Prostate gland (tissue), 2 donors: ENCODE measurements at regions not wholly inside any gene's neighbourhood (a gene's known extent, or its start where the extent isn't known, plus 50 kb on each side); places are given as distances from the start of the nearest gene placed in this dataset.

Experiments used
- DNase-seq: peaks from one replicate; pipeline ENCODE4 v3.0.0-alpha.2; 2019; ENCODE audit warnings: low spot score
- H3K27ac ChIP-seq, 2 donors: fragments of 200-600 bp; sonication (generic); 2 replicates each; pipeline ENCODE4 v1.5.1; 2017 to 2019
- H3K27me3 ChIP-seq: fragments of 200-600 bp; sonication (generic); replicated peaks from 2 replicates; pipeline ENCODE4 v1.5.1; 2019; ENCODE audit not compliant: insufficient read depth
- H3K36me3 ChIP-seq, 2 donors: fragments of 200-600 bp; sonication (generic); 1 replicate in 1 of 2; 2 replicates in 1 of 2; pipeline versions ENCODE4 v1.5.1 to v1.8.1; 2017 to 2019
- H3K4me1 ChIP-seq: fragments of 200-600 bp; sonication (generic); replicated peaks from 2 replicates; pipeline ENCODE4 v1.5.1; 2019
- H3K4me3 ChIP-seq, 2 donors: fragments of 200-600 bp; sonication (generic); 2 replicates each; pipeline ENCODE4 v1.5.1; 2017 to 2019
- H3K9me3 ChIP-seq: fragments of 200-600 bp; sonication (generic); 2 replicates; pipeline ENCODE4 v1.5.1; 2017
- CTCF ChIP-seq, 4 experiments: fragments of 200-600 bp in 2 of 4; fragments of 450-650 bp in 2 of 4; sonication (generic) in 2 of 4; IDR thresholded peaks; 1 replicate in 3 of 4; 2 replicates in 1 of 4; pipeline ENCODE4 v1.5.1; 2016 to 2019; ENCODE audit warnings: antibody characterized with exemption in 4 of 4, mild to moderate bottlenecking in 2 of 4, moderate library complexity in 2 of 4
- POLR2A ChIP-seq: fragments of 450-650 bp; IDR thresholded peaks from one replicate; pipeline ENCODE4 v1.6.1; 2016; ENCODE audit warnings: antibody characterized with exemption, mild to moderate bottlenecking
- POLR2AphosphoS5 ChIP-seq: sonication (generic); formaldehyde crosslinking; IDR thresholded peaks from one replicate; pipeline ENCODE4 v1.6.1; 2017; ENCODE audit warnings: antibody characterized with exemption
- WGBS: methylation state at CpG from one replicate; pipeline ENCODE4 v1.1.5; 2018; 5-methylcytosine and 5-hydroxymethylcytosine counted together
- intact Hi-C: fragments of 100-400 bp; cut with DNase I; formaldehyde crosslinking; loops from one replicate; pipeline ENCODE4 v1.14.2; 2022

DNA sequence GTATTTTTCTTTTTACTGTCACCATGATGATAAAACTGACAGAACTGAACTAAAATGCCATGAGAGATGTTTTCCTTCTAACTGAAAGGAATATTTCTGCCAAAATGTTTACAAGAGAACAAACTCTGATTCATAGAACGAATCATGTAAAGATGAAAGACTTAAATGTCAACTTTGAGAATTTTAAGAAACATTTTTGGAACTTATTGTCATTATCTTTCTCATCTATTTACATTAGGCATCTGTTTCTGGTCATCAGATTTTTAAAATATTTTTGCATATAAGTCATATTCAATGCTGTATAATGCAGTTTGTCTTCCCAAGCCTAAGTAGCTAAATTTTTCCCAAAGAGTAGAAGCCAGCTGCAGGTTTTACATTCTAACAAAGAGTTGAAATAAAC is 358.5 kb downstream of the TFEC start:
- intact Hi-C loops, result loop anchor here (10.0 kb wide), 2 partner anchors 1257 to 1587 kb away; partner anchors contain the start of gene FOXP2

DNA sequence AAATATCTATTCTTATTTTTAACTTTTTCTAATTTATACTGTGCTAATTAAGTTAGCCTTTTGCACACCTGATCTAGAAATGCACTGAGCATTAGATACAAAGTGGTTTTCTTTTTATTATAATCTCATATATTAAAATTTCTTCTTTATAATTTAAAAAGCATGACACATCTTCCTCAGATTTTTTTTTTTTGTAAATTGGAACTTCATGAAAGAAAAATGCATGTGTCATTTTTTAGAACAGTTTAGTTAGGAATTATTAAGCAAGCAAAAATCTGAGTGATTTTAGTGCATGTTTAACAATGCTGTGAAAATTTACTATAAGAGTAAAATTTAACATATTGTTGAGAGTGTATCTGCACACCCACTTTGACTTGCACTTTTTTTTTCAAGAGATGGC is 367.9 kb downstream of the TFEC start:
- no peak for TF ChIP-seq POLR2AphosphoS5
- no peak for TF ChIP-seq CTCF (IDR thresholded peaks at IDR 0.05)
- TF ChIP-seq POLR2A, result no peak
- Histone ChIP-seq H3K36me3 (no peaks in the 10 kb centered on the region), H3K27ac (no peak overlapping the region), H3K4me3 (no peak overlapping the region), H3K9me3 (no peaks in the 10 kb centered on the region), H3K4me1 (no peaks in the 10 kb centered on the region), H3K27me3 (no peaks in the 10 kb centered on the region)
- intact Hi-C loops, result no loop called here
- no peak for DNase-seq

More for the DNA sequence above, 358.5 kb downstream of the TFEC start:
- WGBS, result 32% methylated on average over 1 of the region's 1 CpG
- Histone ChIP-seq H3K27me3 (no peaks in the 10 kb centered on the region), H3K27ac (no peak overlapping the region), H3K9me3 (no peaks in the 10 kb centered on the region), H3K36me3 (no peaks in the 10 kb centered on the region), H3K4me1 (no peaks in the 10 kb centered on the region), H3K4me3 (no peak overlapping the region)
- TF ChIP-seq POLR2A, result no peak
- no peak for TF ChIP-seq CTCF (IDR thresholded peaks at IDR 0.05)
- no peak for TF ChIP-seq POLR2AphosphoS5
- no peak for DNase-seq

- intact Hi-C loops, result no loop called here
- Histone ChIP-seq H3K4me3 (no peak overlapping the region), H3K27me3 (no peaks in the 10 kb centered on the region), H3K4me1 (no peaks in the 10 kb centered on the region), H3K36me3 (no peaks in the 10 kb centered on the region), H3K27ac (no peak overlapping the region), H3K9me3 (no peaks in the 10 kb centered on the region)
- DNase-seq, result no peak
- WGBS, result 88% methylated on average over 2 of the region's 2 CpGs
- TF ChIP-seq POLR2AphosphoS5, result no peak
Observed at GRCh38 chr7:115662120-115662519, 368.4 kb downstream of the TFEC start.

DNA sequence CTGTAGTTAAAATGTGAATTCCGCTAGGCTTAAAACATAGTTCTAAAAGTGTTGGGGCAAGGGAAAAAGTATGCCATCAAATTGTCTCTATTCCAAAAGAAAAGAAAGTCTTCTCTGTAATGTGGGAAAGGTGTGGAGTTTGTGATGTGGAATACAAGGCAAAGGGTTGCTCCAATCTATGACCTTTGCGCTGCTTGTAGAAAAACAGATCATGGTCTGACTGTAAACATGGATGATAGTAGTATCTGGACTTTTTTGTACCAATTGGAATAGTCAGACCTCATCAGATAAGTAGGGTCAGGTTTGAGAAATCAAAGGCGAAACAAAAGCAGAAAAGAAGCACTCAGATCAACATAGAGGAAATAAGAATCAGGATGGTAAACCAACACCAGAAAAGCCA is 372.3 kb downstream of the TFEC start:
- TF ChIP-seq POLR2A, result no peak
- no peak for TF ChIP-seq POLR2AphosphoS5
- TF ChIP-seq CTCF (IDR thresholded peaks at IDR 0.05), result no peak
- 64% methylated on average over 3 of the region's 3 CpGs for WGBS

DNA sequence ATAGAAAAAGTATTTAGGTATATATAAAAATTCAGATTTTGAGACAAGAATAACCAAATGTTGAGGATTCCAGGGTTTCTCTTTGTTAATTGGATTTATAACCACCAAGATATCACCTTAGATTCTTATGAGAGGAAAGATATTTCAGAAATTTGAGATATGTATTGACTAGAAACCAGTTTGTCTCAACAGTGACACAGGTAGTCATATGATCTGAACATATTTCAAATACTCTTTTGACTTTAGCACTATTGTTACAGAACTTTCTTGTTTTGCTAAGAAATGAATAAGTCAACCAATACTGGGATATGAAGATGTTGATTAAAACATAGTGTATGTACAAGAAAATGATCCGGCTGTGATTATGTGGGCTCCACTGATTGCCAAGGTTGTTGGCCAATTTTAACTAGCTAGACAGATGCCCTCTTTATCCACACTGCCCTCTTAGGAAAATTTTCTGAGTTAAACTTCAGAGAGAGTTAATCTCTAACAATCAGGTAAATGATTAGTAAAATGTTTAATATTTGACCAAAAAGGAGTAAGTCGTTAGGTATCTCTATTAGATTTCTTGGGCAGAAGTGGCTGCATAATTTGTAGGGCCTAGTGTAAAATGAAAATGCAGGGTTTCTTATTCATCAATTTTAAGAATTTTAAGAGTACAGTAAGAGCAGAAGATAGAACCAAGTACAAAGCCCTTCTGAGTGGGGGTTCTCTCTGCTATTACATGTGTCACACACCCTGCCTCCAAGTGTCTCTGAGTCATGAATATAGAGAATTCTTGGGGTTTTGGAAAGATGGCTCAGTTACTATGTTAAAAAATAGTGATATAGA is 376.0 kb downstream of the TFEC start:
- no peak for DNase-seq
- intact Hi-C loops, result no loop called here
- TF ChIP-seq CTCF (IDR thresholded peaks at IDR 0.05), result no peak
- TF ChIP-seq POLR2A, result no peak
- TF ChIP-seq POLR2AphosphoS5, result no peak
- Histone ChIP-seq H3K36me3 (no peaks in the 10 kb centered on the region), H3K27ac (no peak overlapping the region), H3K9me3 (no peaks in the 10 kb centered on the region), H3K4me3 (no peak overlapping the region), H3K27me3 (no peaks in the 10 kb centered on the region), H3K4me1 (peaks cover 1% of the 10 kb centered on the region)
- 96% methylated on average over 2 of the region's 2 CpGs for WGBS

More for the DNA sequence above, 372.3 kb downstream of the TFEC start:
- no peak for DNase-seq
- H3K27ac ChIP-seq, result no peak overlapping the region
- H3K4me1 ChIP-seq, result no peaks in the 10 kb centered on the region
- no peaks in the 10 kb centered on the region for H3K36me3 ChIP-seq
- intact Hi-C loops, result no loop called here
- H3K27me3 ChIP-seq, result no peaks in the 10 kb centered on the region
- no peak overlapping the region for H3K4me3 ChIP-seq
- H3K9me3 ChIP-seq, result no peaks in the 10 kb centered on the region
